WERI-Rb-1 (cell line): ENCODE measurements at regions not wholly inside any gene's neighbourhood (a gene's known extent, or its start where the extent isn't known, plus 50 kb on each side); places are given as distances from the start of the nearest gene placed in this dataset.

Source experiments
- DNase-seq: peaks from one replicate; pipeline ENCODE4 v3.0.0-alpha.2; 2020
- H3K27ac ChIP-seq: fragments of 250-450 bp; sonication (Bioruptor Pico); 2 replicates; pipeline ENCODE4 v1.5.1; 2020; ENCODE audit warnings: mild to moderate bottlenecking, moderate library complexity
- H3K27me3 ChIP-seq: fragments of 250-450 bp; sonication (Bioruptor Pico); 2 replicates; pipeline ENCODE4 v1.5.1; 2021; ENCODE audit warnings: mild to moderate bottlenecking, low read depth, moderate library complexity; ENCODE audit not compliant: insufficient read depth, severe bottlenecking
- H3K36me3 ChIP-seq: fragments of 250-450 bp; sonication (Bioruptor Pico); 2 replicates; pipeline ENCODE4 v1.5.1; 2020; ENCODE audit warnings: mild to moderate bottlenecking, moderate library complexity
- H3K4me3 ChIP-seq: 2 replicates; pipeline ENCODE4 v1.5.1; 2011; ENCODE audit warnings: low read depth, mild to moderate bottlenecking, control low read depth, low read length
- H3K9me3 ChIP-seq: fragments of 250-450 bp; sonication (Bioruptor Pico); 2 replicates; pipeline ENCODE4 v1.5.1; 2021; ENCODE audit warnings: mild to moderate bottlenecking, moderate library complexity; ENCODE audit not compliant: severe bottlenecking
- TF ChIP-seq, protein P1 (sequence below): IDR thresholded peaks from 2 replicates; pipeline ENCODE4 v1.5.1; 2011; ENCODE audit warnings: low read depth, mild to moderate bottlenecking, control low read depth, inconsistent platforms, low read length

DNA sequence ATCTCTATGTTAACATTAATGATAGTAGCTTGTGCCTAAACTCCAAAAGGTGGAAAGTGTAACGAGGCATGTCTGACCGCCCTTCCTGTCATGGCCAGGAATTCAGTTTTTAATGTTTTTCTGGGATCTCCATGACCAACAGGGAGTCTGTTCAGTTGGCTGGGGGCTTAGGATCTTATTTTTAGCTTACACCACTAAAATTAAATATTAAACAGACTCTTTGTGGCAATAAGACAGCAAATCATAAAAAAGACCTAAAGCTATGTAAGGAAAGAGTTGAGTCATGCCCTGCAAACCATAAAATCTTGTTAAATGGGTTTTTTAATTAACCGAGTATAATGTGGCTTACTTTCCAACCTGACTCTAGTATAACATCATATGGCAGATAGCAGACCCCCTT, 247.8 kb downstream of the DIRAS2 start:
- Histone ChIP-seq H3K4me3 (no peak overlapping the region), H3K27me3 (no peaks in the 10 kb centered on the region), H3K9me3 (no peaks in the 10 kb centered on the region), H3K36me3 (no peaks in the 10 kb centered on the region), H3K27ac (peak overlapping the region; percentile 36; the same call in 1 of the 2 replicates)
- TF ChIP-seq, protein P1, sequence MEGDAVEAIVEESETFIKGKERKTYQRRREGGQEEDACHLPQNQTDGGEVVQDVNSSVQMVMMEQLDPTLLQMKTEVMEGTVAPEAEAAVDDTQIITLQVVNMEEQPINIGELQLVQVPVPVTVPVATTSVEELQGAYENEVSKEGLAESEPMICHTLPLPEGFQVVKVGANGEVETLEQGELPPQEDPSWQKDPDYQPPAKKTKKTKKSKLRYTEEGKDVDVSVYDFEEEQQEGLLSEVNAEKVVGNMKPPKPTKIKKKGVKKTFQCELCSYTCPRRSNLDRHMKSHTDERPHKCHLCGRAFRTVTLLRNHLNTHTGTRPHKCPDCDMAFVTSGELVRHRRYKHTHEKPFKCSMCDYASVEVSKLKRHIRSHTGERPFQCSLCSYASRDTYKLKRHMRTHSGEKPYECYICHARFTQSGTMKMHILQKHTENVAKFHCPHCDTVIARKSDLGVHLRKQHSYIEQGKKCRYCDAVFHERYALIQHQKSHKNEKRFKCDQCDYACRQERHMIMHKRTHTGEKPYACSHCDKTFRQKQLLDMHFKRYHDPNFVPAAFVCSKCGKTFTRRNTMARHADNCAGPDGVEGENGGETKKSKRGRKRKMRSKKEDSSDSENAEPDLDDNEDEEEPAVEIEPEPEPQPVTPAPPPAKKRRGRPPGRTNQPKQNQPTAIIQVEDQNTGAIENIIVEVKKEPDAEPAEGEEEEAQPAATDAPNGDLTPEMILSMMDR, result no peak
- DNase-seq, result no peak

DNA sequence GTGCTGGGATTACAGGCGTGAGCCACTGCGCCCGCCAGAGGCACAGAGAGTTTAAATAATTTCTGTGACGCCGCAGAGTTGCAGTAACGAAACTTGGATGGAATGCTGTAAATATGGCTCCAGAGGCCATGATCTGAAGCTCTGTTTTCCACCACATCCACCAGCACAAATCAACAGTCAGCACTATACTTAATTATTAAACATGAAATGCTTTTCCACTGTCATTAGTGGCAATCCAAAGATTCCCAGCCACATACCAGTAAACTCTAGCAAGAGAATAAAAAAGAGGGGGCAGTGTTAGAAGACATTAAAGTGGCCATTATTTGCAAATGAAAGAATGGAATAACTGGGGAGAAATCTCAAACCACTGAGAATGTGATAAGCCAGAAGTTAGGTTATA, 242.5 kb downstream of the DIRAS2 start:
- no peak overlapping the region for H3K27ac ChIP-seq
- no peaks in the 10 kb centered on the region for H3K36me3 ChIP-seq
- H3K4me3 ChIP-seq, result no peak overlapping the region
- no peaks in the 10 kb centered on the region for H3K27me3 ChIP-seq
- no peaks in the 10 kb centered on the region for H3K9me3 ChIP-seq
- DNase-seq, result no peak
- TF ChIP-seq, protein P1, result no peak

DNA sequence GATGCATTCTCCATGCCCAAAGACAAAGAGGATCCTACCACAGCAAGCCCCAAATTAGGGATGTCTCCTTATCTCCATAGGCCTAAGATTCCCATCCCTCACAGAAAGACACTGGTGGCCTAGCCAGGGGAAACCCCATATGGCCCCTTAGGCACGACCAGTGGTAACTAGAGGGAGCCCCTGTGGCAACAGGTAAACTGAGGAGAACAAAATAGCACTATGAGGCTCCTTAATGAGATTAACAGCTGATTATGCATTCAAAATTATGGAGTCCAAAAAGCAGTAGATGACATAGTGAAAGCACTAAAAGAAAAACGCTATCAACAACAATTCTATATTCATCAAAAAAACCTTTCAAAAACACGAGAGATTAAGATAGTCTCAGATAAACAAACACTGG, 234.0 kb downstream of the DIRAS2 start:
- TF ChIP-seq, protein P1, result no peak
- H3K36me3 ChIP-seq, result no peaks in the 10 kb centered on the region

DNA sequence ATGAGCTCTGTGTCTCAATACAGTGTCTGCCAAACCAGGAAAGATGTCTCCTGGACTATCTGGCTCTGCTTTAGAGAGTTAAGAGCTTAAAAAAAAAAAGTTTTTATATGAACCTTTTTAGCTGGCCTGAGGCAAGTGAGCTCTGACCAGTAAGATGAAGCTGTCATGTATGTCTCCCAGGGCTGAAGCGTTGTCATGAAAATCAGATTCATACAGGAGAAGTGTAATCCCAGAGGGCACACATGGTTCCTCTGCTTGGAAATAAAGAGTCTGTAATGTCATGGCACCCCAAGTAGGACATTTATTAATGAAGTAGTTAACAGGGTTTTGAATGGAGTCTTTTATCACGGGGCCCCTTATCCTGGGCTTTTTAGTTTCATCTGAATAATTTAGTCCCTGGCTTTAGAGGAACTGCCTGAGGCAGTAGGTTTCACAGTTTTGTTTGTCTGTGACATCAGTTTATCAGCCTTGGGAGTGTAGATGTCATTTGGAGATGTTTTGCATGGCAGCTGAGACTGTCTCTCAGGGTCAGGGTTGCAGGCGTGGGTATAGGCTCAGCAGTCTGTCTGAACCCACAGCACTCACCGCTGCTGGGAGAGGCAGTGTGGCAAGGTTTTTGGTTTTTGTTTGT, 223.3 kb downstream of the DIRAS2 start:
- Histone ChIP-seq H3K27me3 (no peaks in the 10 kb centered on the region), H3K9me3 (no peaks in the 10 kb centered on the region), H3K4me3 (no peak overlapping the region), H3K36me3 (no peaks in the 10 kb centered on the region), H3K27ac (no peak overlapping the region)
- DNase-seq, result no peak
- TF ChIP-seq, protein P1, result no peak

More for the DNA sequence above, 234.0 kb downstream of the DIRAS2 start:
- H3K27ac ChIP-seq, result no peak overlapping the region
- no peak overlapping the region for H3K4me3 ChIP-seq
- DNase-seq, result no peak
- H3K27me3 ChIP-seq, result no peaks in the 10 kb centered on the region
- no peaks in the 10 kb centered on the region for H3K9me3 ChIP-seq

DNA sequence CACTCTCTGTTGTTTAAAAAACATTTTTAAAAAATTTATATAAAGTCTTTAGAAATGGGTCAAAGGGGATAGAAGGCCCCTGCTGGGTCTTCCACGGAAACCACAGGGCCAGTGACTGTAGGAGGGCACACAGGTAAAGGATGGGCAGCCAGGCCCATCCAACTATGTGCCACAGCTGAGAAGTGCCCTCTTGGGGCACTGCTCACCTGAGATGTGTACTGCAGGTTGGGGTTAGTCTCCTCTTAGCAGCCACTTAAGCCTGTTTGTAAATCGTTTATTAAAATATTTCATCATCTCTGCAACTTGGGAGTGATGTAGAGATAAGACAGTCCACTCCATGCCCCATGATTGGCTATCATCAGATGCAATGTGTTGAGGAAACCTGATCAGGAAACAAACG, 222.4 kb downstream of the DIRAS2 start:
- TF ChIP-seq, protein P1, result no peak
- Histone ChIP-seq H3K27ac (no peak overlapping the region), H3K36me3 (no peaks in the 10 kb centered on the region)

More for the DNA sequence above, 222.4 kb downstream of the DIRAS2 start:
- no peaks in the 10 kb centered on the region for H3K9me3 ChIP-seq
- DNase-seq, result no peak
- H3K27me3 ChIP-seq, result no peaks in the 10 kb centered on the region
- H3K4me3 ChIP-seq, result no peak overlapping the region
